Activated T-helper 9 cell treated with anti-CD3 and anti-CD28 coated beads, Interleukin-2, amount 50 U/mL, for 16 hours (primary cell): ENCODE measurements at regions not wholly inside any gene's neighbourhood (a gene's known extent, or its start where the extent isn't known, plus 50 kb on each side); places are given as distances from the start of the nearest gene placed in this dataset.
"Not testable (repeated sequence)": the region's sequence is repeated elsewhere in the genome, so short reads cannot be mapped to it uniquely, and the experiment has no call there.

ENCODE experiments used
- DNase-seq: peaks from one replicate; pipeline ENCODE4 v3.0.0-alpha.2; 2020; ENCODE audit warnings: low read depth

GRCh38 chr13:52931131-52931530 is 82.7 kb upstream of the PCDH8 start:
- no peak for DNase-seq

DNA sequence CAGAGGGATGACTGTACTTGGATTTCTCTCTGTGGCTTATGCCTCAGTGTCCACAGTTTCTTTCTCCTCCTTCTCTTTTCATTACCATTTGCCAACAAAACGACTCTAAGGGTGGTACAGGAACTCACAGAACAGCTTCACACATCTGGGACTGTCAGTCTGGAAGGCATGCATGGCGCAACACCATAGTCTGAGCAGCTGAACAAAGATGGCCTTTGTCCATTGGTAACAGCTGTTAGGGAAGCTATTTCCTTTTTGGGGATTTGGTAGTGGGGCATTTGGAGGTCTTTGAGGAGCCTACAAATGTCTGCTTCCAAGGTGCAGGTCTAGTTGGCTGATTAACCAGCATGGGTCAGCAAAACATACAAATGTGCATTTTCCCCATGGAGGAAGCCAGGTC is 81.4 kb upstream of the PCDH8 start:
- no peak for DNase-seq

DNA sequence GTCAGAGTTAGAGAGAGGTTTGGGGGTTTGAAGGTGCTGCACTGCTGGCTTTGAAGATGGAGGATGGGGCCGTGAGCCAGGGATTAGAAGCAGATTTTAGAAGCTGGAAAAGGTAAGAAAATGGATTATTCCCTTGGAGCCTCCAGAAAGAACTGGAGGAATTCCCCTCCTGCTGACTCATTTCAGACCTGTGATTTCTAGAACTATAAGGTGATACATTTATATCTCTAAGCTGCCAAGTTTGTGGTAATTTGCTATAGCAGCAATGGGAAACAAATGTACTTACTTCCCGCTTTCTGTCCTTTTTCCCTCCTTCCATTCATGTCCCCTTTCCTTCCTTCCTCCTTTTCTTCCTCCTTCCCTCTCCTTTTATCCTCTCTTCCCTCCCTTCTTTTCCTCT is 78.5 kb upstream of the PCDH8 start:
- DNase-seq: no peak

- no peak for DNase-seq
Observed at GRCh38 chr13:52925775-52926285, 77.4 kb upstream of the PCDH8 start.

DNA sequence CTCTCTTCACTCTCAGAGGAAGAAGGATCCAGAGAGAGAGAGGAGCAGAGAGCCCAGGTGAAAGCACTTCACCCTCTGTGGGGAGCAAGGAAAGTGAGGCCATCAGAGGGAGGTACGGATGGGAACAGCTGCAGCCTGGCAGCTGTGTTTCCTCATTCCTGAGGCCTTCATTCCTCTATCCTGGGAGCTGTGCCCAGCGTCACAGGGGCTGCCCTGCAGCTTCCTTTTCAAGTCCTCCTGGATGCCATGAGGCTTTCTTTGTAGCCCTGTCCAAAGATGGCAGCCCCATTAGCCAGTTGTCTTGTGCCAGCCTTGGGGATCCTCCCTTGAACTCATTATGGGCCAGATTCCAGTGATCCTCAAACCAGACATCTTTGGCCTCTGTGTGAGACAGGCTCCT is 76.8 kb upstream of the PCDH8 start:
- no peak for DNase-seq

DNA sequence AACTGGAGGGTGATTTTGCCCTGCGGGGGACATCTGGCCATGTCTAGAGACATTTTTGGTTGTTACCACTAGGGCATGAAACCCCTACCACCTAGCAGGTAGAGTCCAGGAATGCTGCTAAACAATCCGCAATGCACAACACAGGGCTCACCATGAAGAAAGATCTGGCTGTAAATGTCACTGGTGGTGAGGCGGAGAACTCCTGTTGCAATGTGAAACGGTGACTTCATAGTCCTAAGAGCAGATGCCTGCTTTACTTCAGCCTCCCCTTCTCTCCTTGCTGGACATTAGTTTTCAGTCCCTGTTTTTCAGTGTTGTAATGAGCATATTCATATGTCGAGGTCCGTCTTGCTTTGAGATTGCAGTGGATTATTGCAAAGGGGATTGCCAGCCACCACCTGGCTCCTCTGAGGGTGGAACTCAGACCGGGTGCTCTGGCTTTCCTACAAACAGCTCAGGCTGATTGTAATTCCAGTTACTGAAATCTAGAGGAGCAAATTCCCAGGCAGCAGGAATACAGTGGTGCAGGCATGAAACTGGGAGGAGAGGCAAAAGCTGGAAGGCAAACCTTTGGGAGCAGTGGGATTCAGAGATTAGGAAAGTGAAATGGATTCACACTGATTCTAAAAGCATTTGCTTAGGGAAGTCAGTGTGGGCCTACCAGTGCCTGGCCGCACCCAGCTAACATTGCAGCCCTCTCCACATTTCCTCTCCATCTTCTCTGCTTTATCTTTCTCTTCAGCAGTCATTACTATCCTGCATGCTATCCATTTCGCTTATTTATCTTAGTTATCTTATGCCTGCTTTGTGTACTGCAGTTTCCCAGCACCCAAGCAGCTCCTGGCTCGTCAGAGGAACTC is 76.1 kb upstream of the PCDH8 start:
- DNase-seq: no peak

- DNase-seq: no peak
Observed at GRCh38 chr13:52922961-52923360, 74.5 kb upstream of the PCDH8 start.

DNA sequence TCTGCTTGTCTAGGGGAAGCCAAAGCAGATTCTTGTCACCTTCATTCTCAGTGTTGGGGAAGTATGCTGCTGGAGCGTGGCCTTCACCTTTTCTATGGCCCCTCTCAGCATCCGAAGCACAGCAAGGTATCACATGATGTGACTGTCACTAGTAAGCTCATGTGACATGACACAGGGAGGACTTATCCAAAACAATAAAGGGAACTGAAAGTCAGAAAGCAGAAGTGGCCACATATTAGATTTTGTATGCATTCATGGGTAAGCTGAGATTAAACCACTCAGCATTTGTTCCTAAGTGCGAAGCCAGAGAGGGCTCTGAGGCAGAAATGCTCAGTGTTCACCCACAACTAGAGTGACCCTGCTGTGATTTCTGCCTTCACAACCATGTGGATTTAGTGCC is 72.8 kb upstream of the PCDH8 start:
- no peak for DNase-seq

- no peak for DNase-seq
Observed at GRCh38 chr13:52916486-52916990, 68.1 kb upstream of the PCDH8 start.

GRCh38 chr13:52911340-52911739 is 62.9 kb upstream of the PCDH8 start:
- no peak for DNase-seq

GRCh38 chr13:52910318-52910717 is 61.9 kb upstream of the PCDH8 start:
- not testable (repeated sequence) for DNase-seq

DNA sequence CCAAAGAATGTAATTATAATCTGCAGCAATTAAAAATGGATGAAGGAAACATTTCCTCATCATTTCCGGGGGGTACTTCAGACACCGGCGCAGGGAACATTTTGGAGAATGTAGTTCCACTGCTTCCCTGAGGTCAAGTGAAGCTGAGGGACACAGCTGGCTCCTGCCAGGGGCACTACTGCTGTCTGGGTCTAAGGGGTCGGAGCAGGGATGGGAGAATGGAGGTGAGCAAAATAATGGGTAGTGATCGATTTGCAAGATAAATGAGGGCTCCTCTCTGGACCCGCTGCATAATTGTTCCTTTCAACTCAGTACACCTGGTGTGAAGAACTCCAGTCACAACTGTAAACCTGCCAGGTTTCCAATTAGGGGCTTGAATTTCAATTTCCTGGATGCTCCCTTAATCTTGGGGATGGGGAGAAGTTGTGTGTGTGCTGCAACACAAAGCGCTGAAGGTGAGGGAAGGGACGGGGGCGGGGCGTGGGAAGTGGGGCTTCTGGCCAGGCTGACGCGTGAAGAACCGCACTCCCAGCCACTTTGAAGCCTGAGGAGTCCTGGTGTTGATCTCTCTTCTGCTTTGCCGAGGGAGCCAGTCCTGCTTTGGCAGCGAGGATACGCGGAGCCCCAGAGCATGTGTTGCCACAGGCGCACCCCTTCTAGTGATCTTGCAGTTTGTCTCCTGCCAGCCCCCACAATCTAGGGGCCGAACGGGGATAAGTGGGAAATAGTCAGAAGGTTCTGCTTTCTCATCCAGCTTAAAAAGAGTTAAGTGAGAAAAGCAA is 57.9 kb upstream of the PCDH8 start:
- DNase-seq: no peak

DNA sequence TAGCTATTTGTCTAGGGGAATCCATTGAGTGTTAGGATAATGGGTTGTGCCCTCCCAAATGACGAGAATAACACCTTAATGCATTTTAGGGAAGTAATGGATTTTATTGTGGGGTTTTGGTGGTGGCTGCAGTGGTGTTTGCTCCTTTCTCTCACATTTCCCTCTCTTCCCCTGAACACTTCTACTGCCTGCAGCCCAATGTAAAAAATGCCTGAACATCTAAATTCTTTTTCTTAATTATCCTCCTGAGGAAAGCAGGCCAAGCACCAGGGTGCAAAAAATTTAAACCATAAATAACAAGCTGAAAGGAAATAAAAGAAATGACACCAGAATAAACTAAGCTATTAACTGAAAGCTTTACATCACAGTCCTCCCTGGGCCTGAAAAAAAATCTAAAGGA is 57.3 kb upstream of the PCDH8 start:
- DNase-seq: no peak

- DNase-seq: no peak
Observed at GRCh38 chr13:52903320-52903719, 54.9 kb upstream of the PCDH8 start.

DNA sequence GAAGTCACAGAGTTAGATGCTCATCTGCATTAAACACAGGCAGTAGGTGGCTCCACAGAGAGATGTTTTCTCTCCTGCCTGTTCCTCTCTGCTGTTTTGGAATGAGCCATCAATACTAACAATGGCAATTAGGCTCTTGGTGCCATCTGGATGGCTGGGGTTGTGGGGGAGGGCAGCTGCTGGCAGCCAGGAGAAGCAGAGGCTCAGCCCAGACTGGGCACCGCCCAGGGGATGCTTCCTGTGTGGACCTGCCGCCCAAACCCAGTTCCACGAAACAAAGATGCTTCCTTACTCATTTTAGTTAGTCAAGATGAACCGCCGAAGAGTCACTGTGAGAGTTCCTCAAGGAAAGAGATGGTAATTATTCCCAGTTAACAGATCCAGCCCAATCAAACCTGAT is 50.8 kb upstream of the PCDH8 start:
- no peak for DNase-seq
